22Rv1 (cell line): ENCODE measurements at regions not wholly inside any gene's neighbourhood (a gene's known extent, or its start where the extent isn't known, plus 50 kb on each side); places are given as distances from the start of the nearest gene placed in this dataset.

Experiments used
- H3K27ac ChIP-seq: fragments of 450-650 bp; 2 replicates; pipeline ENCODE4 v1.5.1; 2017
- ZFX ChIP-seq: fragments of 450-650 bp; IDR thresholded peaks from 2 replicates; pipeline ENCODE4 v1.6.1; 2017; ENCODE audit warnings: antibody characterized with exemption, borderline replicate concordance
- TF ChIP-seq, protein P1 (sequence below): fragments of 450-650 bp; IDR thresholded peaks from 2 replicates; pipeline ENCODE4 v1.5.1; 2017; ENCODE audit warnings: mild to moderate bottlenecking

DNA sequence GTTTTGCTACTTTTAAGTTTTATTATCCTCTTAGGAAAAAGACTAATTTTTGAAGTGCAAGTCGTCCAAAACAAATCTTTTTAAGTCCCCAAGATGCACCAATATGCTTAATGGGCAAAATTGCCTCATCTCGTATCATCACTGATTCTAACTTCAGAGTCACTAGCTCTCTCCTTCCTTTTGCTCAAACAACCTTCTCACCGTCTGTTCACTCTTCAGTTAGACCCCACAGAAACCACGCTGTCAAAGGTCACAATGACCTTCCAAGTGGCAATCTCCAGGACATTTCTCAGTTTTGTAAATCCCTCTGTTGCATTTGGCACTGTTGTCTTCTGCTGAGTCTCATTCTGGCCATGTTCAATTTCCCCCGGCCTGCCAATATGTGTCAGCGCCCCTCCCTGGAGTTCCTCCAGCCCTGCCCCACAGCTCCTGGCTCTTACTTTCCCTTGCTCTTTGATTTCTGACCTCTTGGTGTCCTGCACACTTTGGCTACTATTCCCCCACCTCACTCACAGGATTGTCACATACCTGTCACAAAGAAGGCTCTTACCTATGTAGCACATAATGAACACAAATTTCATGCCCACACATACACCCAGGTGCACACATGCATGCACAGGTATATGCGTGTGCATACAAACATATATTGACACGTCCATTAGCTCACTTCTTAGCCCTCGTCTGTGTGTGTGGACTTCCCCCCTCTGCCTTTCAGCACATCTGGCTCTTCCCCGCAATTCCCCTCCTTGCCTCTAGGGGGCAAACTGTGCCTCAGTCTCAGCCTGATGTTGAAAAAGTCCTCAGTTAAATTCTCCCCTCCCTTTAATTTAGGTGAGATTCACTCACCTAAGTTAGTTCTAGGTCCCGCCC is 354.0 kb upstream of the DUSP10 start:
- no peak overlapping the region for H3K27ac ChIP-seq
- TF ChIP-seq, protein P1, sequence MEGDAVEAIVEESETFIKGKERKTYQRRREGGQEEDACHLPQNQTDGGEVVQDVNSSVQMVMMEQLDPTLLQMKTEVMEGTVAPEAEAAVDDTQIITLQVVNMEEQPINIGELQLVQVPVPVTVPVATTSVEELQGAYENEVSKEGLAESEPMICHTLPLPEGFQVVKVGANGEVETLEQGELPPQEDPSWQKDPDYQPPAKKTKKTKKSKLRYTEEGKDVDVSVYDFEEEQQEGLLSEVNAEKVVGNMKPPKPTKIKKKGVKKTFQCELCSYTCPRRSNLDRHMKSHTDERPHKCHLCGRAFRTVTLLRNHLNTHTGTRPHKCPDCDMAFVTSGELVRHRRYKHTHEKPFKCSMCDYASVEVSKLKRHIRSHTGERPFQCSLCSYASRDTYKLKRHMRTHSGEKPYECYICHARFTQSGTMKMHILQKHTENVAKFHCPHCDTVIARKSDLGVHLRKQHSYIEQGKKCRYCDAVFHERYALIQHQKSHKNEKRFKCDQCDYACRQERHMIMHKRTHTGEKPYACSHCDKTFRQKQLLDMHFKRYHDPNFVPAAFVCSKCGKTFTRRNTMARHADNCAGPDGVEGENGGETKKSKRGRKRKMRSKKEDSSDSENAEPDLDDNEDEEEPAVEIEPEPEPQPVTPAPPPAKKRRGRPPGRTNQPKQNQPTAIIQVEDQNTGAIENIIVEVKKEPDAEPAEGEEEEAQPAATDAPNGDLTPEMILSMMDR = peak; percentile 97
- no peak for TF ChIP-seq ZFX

DNA sequence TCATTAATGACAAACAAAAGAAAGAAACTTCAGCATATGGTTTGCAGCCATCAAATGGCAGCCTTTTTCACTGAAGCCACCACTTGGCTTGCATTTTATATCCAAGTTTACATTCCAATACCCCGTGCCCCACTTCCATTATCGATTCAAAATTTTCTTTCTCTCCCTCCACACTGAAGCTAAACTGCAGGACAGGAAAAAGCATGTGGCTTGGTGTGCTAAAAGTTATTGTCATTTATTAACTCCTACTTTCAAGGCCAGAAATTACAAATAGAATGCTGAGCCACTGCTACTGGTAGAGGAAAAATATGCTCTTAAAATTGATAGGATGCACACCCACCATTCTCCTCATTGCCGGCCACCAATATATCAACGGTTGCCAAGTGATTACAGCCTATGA is 351.6 kb upstream of the DUSP10 start:
- no peak overlapping the region for H3K27ac ChIP-seq
- no peak for TF ChIP-seq ZFX
- TF ChIP-seq, protein P1 = no peak

DNA sequence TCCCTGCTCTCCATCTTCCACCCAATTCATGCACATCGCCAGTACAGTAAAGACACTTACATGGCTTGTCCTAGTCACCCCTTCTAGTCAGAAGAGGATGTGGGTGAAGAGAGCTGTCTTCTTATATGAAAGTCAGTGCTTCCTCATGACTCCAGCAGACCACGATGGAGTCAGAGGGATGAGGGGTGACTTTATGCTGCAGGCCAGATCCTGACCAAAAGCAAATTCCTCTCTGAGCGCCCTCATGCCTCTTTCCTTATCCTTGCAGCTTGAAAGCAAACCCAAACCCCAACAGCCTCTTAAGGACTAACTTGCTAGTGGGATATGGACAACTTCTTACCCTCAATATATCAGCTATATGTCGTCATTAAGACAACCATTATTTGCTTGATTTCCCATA is 348.2 kb upstream of the DUSP10 start:
- no peak overlapping the region for H3K27ac ChIP-seq
- TF ChIP-seq ZFX = no peak
- TF ChIP-seq, protein P1 = no peak

DNA sequence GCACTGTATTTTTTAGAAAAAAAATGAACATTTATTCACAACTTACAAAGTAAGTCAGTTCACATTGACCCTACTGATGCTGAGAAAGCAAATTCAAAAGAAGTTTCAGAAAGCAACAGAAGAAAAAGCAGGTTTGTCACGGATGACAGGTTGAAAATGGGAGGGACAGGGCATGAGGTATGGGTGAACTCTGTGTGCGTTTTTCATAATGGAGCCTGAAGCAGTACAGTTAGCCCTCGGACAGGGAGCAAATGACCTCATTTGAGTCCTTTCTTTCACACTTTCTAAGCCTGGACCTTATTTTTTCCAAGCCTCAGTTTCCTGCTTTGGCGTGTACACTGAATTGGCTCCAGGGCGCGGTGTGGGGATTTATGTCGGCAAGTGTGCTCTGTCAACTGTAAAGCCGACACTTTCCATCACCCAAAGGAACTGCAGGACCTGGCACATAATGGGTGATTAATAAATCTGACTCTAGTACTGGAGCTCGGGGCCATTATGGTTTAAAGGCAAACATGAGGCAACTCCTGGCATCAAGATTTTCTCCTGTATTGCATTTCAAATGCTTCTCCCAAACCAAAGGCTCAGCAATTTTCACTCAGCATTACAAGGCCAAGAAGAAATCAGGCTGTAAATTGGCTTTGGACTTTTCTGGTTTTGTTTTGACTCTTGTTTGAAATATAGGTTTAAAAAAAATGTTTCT is 345.5 kb upstream of the DUSP10 start:
- no peak overlapping the region for H3K27ac ChIP-seq
- TF ChIP-seq ZFX = no peak
- TF ChIP-seq, protein P1 = no peak

DNA sequence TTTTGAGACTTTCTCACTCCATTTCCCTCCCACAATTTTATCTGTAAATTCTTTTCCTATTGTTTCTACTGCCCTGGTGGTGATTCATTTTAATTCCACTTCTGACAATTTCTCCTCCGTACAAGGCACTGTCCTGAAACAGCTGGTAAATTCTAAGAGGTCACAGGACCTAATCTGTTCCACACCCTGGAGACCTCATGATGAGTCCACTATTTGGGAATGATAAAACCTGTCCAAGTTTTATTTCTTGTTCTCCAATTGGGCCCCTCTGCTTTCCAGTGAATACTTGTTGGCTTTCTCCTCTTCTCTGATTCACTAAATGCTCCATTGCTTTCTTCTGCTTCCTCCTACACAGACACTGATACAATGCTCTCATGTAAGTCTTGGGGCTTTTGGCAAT is 343.1 kb upstream of the DUSP10 start:
- no peak overlapping the region for H3K27ac ChIP-seq
- TF ChIP-seq, protein P1 = no peak
- TF ChIP-seq ZFX = no peak

DNA sequence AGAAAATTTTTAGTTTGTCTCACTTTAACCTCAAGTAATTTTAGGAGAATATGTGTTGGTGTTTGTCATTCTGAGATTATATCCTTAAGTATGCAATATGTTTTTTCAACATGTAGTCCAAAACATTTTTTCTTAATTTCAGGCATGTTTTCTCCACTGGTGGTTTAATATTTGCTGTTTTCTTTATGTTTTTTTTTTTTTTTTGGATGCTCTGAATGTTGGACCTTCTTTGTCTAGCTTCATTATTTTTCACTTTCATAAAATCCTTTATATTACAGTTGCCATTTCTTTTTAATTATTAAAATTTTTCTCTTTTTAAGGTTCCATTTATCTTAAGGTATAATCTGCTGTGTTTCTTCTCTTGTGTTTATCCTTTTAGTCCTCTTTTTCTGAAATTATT is 342.2 kb upstream of the DUSP10 start:
- TF ChIP-seq ZFX = no peak
- TF ChIP-seq, protein P1 = no peak
- no peak overlapping the region for H3K27ac ChIP-seq

DNA sequence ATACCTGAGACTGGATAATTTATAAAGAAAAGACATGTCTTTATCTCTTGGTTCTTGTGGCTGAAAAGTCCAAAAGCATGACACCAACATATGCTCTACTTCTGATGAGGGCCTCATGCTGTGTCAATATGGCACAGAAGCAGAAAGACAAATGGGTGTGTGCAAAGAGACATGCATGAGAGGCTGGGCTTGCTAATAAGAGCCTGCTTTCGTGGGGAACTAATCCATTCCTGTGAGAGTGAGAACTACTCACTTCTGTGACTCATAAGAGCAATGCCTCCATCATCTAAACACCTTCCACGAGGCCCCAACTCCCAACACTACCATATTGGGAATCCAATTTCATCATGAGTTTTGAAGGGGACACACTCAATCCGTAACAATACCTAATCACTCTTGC is 340.0 kb upstream of the DUSP10 start:
- no peak for TF ChIP-seq ZFX
- TF ChIP-seq, protein P1 = no peak
- H3K27ac ChIP-seq = no peak overlapping the region
